ENCODE measurements at regions not wholly inside any gene's neighbourhood (a gene's known extent, or its start where the extent isn't known, plus 50 kb on each side); places are given as distances from the start of the nearest gene placed in this dataset.

GRCh38 chr4:155076256-155076785 lies 132.1 kb upstream of the NPY2R start:
- Histone ChIP-seq H3K9me3 (no peaks in the 10 kb centered on the region; the same call in 1 of the 2 replicates), H3K27me3 (no peaks in the 10 kb centered on the region), H3K4me1 (peaks cover 11% of the 10 kb centered on the region), H3K4me3 (ENCODE audit: low read depth, low read length) (no peak overlapping the region), H3K36me3 (no peaks in the 10 kb centered on the region)
- DNase-seq = no peak
- TF ChIP-seq CTCF (IDR thresholded peaks at IDR 0.05; ENCODE audit: low read depth, low read length) = no peak

- no peak overlapping the region for H3K4me3 ChIP-seq (ENCODE audit: low read depth, low read length)
- H3K27me3 ChIP-seq = no peaks in the 10 kb centered on the region
- no peaks in the 10 kb centered on the region; the same call in 1 of the 2 replicates for H3K4me1 ChIP-seq
- no peak for TF ChIP-seq CTCF (IDR thresholded peaks at IDR 0.05; ENCODE audit: low read depth, low read length)
- DNase-seq = no peak
- no peaks in the 10 kb centered on the region for H3K36me3 ChIP-seq
- H3K9me3 ChIP-seq = no peaks in the 10 kb centered on the region; the same call in 1 of the 2 replicates
Measured at GRCh38 chr4:155077452-155078229, 130.8 kb upstream of the NPY2R start.

- no peaks in the 10 kb centered on the region for H3K36me3 ChIP-seq
- H3K9me3 ChIP-seq = no peaks in the 10 kb centered on the region
- TF ChIP-seq CTCF (IDR thresholded peaks at IDR 0.05; ENCODE audit: low read depth, low read length) = no peak
- no peaks in the 10 kb centered on the region for H3K27me3 ChIP-seq
- no peak for DNase-seq
- no peaks in the 10 kb centered on the region for H3K4me1 ChIP-seq
- no peak overlapping the region for H3K4me3 ChIP-seq (ENCODE audit: low read depth, low read length)
Measured at GRCh38 chr4:155079871-155080270, 128.6 kb upstream of the NPY2R start.

- Histone ChIP-seq H3K4me1 (no peaks in the 10 kb centered on the region), H3K4me3 (ENCODE audit: low read depth, low read length) (no peak overlapping the region), H3K27me3 (no peaks in the 10 kb centered on the region), H3K9me3 (no peaks in the 10 kb centered on the region), H3K36me3 (no peaks in the 10 kb centered on the region)
- TF ChIP-seq CTCF (IDR thresholded peaks at IDR 0.05; ENCODE audit: low read depth, low read length) = no peak
- no peak for DNase-seq
Measured at GRCh38 chr4:155081222-155081621, 127.2 kb upstream of the NPY2R start.

GRCh38 chr4:155085843-155086530 lies 122.4 kb upstream of the NPY2R start:
- Histone ChIP-seq H3K36me3 (no peaks in the 10 kb centered on the region), H3K4me1 (no peaks in the 10 kb centered on the region), H3K9me3 (no peaks in the 10 kb centered on the region), H3K4me3 (ENCODE audit: low read depth, low read length) (no peak overlapping the region), H3K27me3 (no peaks in the 10 kb centered on the region)
- no peak for DNase-seq
- TF ChIP-seq CTCF (IDR thresholded peaks at IDR 0.05; ENCODE audit: low read depth, low read length) = no peak

All from BE2C (cell line).